IMR-90 (cell line): ENCODE measurements at regions not wholly inside any gene's neighbourhood (a gene's known extent, or its start where the extent isn't known, plus 50 kb on each side); places are given as distances from the start of the nearest gene placed in this dataset.

Source experiments
- ATAC-seq: fragments of 200-7000 bp; cut with Tn5 transposase; 2 replicates; pipeline ENCODE4 v1.9.1; 2020; ENCODE audit warnings: low read depth, mild to moderate bottlenecking, moderate library complexity
- BruUV-seq: library from RNA; stranded (reverse); fragments of 400-500 nt; replicated peaks from 2 replicates; lab custom pipeline; 2021; lab: Mats Ljungman, UMichigan
- CTCF ChIA-PET: fragments of 300-600 bp; formaldehyde crosslinking; extraction: SDS; loops from one replicate; lab custom pipeline; 2021; ENCODE audit warnings: antibody characterized with exemption; lab: Yijun Ruan, JAX
- POLR2A ChIA-PET: fragments of 300-600 bp; sonication (Branson Sonifier 250); formaldehyde crosslinking; loops from one replicate; lab custom pipeline; 2022; ENCODE audit warnings: antibody characterized with exemption; ENCODE audit not compliant: unreplicated experiment; lab: Charles Lee
- DNase-seq: peaks from one replicate; pipeline ENCODE4 v3.0.0; 2013
- H2AFZ ChIP-seq: replicated peaks from 2 replicates; pipeline ENCODE3; 2013; ENCODE audit warnings: low read length, mild to moderate bottlenecking; ENCODE audit not compliant: poor library complexity
- H2AK5ac ChIP-seq: 2 replicates; pipeline ENCODE4 v1.6.1; 2013; ENCODE audit warnings: low read depth, low read length, inconsistent platforms
- H2AK9ac ChIP-seq: replicated peaks from 2 replicates; pipeline ENCODE3; 2013; ENCODE audit warnings: mild to moderate bottlenecking, low read depth, low read length, moderate library complexity; ENCODE audit not compliant: poor library complexity
- H2BK120ac ChIP-seq: 2 replicates; pipeline ENCODE4 v1.6.1; 2013; ENCODE audit warnings: low read depth, low read length, inconsistent platforms
- H2BK15ac ChIP-seq: 3 replicates; pipeline ENCODE4 v1.6.1; 2013; ENCODE audit warnings: low read depth, low read length, inconsistent platforms
- H2BK20ac ChIP-seq: 2 replicates; pipeline ENCODE4 v1.6.1; 2013; ENCODE audit warnings: low read depth, mild to moderate bottlenecking, inconsistent platforms, low read length, moderate library complexity
- H2BK5ac ChIP-seq: 2 replicates; pipeline ENCODE4 v1.6.1; 2013; ENCODE audit warnings: mild to moderate bottlenecking, low read depth, low read length, inconsistent platforms; ENCODE audit not compliant: poor library complexity, severe bottlenecking
- H3K14ac ChIP-seq: replicated peaks from 2 replicates; pipeline ENCODE4 v1.6.1; 2013; ENCODE audit warnings: low read depth, low read length, inconsistent platforms
- H3K18ac ChIP-seq: 2 replicates; pipeline ENCODE4 v1.6.1; 2013; ENCODE audit warnings: low read depth, low read length, control low read depth
- H3K23ac ChIP-seq: 2 replicates; pipeline ENCODE4 v1.6.1; 2013; ENCODE audit warnings: low read depth, low read length, inconsistent platforms
- H3K27ac ChIP-seq: 2 replicates; pipeline ENCODE4 v1.5.1; 2013; ENCODE audit warnings: mild to moderate bottlenecking, control low read depth, low read length; ENCODE audit not compliant: insufficient read depth
- H3K27me3 ChIP-seq: 2 replicates; pipeline ENCODE4 v1.6.1; 2013; ENCODE audit warnings: low read length; ENCODE audit not compliant: control insufficient read depth, insufficient read depth
- H3K36me3 ChIP-seq: 2 replicates; pipeline ENCODE4 v1.6.1; 2013; ENCODE audit warnings: low read length, mixed read lengths; ENCODE audit not compliant: control insufficient read depth, insufficient read depth
- H3K4ac ChIP-seq: 2 replicates; pipeline ENCODE4 v1.6.1; 2013; ENCODE audit warnings: low read depth, low read length, inconsistent platforms
- H3K4me1 ChIP-seq: 2 replicates; pipeline ENCODE4 v1.6.1; 2013; ENCODE audit warnings: low read length, mixed read lengths; ENCODE audit not compliant: control insufficient read depth, insufficient read depth
- H3K4me2 ChIP-seq: 2 replicates; pipeline ENCODE4 v1.6.1; 2013; ENCODE audit warnings: low read depth, mild to moderate bottlenecking, control low read depth, low read length, moderate library complexity
- H3K4me3 ChIP-seq: 2 replicates; pipeline ENCODE4 v1.5.1; 2013; ENCODE audit warnings: low read depth, mild to moderate bottlenecking, control low read depth, low read length, moderate library complexity; ENCODE audit not compliant: insufficient read depth
- H3K56ac ChIP-seq: 2 replicates; pipeline ENCODE4 v1.6.1; 2013; ENCODE audit warnings: low read length, inconsistent platforms; ENCODE audit not compliant: insufficient read depth; ENCODE audit errors: extremely low read depth
- H3K79me1 ChIP-seq, 2 experiments: 2 replicates each; pipeline ENCODE4 v1.6.1; 2013; ENCODE audit warnings: low read length in 2 of 2, inconsistent platforms in 1 of 2, low read depth in 1 of 2
- H3K9ac ChIP-seq: 2 replicates; pipeline ENCODE4 v1.6.1; 2013; ENCODE audit warnings: low read depth, low read length, control low read depth
- H3K9me1 ChIP-seq: 2 replicates; pipeline ENCODE4 v1.6.1; 2013; ENCODE audit warnings: low read length, inconsistent platforms; ENCODE audit not compliant: insufficient read depth
- H3K9me3 ChIP-seq: 2 replicates; pipeline ENCODE4 v1.6.1; 2013; ENCODE audit warnings: low read length; ENCODE audit not compliant: control insufficient read depth, insufficient read depth
- H4K20me1 ChIP-seq: 2 replicates; pipeline ENCODE4 v1.6.1; 2013; ENCODE audit warnings: low read length, inconsistent platforms; ENCODE audit not compliant: insufficient read depth
- H4K5ac ChIP-seq: 2 replicates; pipeline ENCODE4 v1.6.1; 2013; ENCODE audit warnings: mild to moderate bottlenecking, low read depth, low read length, control low read depth
- H4K8ac ChIP-seq, 2 experiments: 2 replicates each; pipeline ENCODE4 v1.6.1; 2013; ENCODE audit warnings: low read depth in 2 of 2, low read length in 2 of 2, control low read depth in 1 of 2, inconsistent platforms in 1 of 2
- H4K91ac ChIP-seq: 2 replicates; pipeline ENCODE4 v1.6.1; 2013; ENCODE audit warnings: low read depth, low read length, inconsistent platforms; ENCODE audit not compliant: insufficient read depth
- CEBPB ChIP-seq: IDR thresholded peaks from 2 replicates; pipeline ENCODE4 v1.6.1; 2012; ENCODE audit warnings: low read depth, low read length, improper control_type of control experiment
- WGBS, 2 experiments: methylation state at CpG; one replicate each; pipeline versions ENCODE4 v1.1.5 to v1.1.7; 2013; ENCODE audit warnings: missing lambda C conversion rate in 2 of 2; ENCODE audit not compliant: insufficient read length in 1 of 2; ENCODE audit errors: extremely low coverage in 2 of 2; 5-methylcytosine and 5-hydroxymethylcytosine counted together
- dilution Hi-C: fragments of 300-500 bp; cut with HindIII; formaldehyde crosslinking; loops from one replicate; pipeline ENCODE4 v1.14.3; 2018; ENCODE audit warnings: low sequenced_read_pairs; ENCODE audit not compliant: unreplicated experiment
- in situ Hi-C: fragments of 300-500 bp; cut with MboI; formaldehyde crosslinking; loops from 3 replicates; pipeline ENCODE4 v1.14.3; 2019; ENCODE audit warnings: low sequenced_read_pairs, inconsistent platforms, mixed read lengths
- intact Hi-C: fragments of 100-400 bp; cut with micrococcal nuclease; formaldehyde crosslinking; loops from 2 replicates; pipeline ENCODE4 v1.10.0; 2022

DNA sequence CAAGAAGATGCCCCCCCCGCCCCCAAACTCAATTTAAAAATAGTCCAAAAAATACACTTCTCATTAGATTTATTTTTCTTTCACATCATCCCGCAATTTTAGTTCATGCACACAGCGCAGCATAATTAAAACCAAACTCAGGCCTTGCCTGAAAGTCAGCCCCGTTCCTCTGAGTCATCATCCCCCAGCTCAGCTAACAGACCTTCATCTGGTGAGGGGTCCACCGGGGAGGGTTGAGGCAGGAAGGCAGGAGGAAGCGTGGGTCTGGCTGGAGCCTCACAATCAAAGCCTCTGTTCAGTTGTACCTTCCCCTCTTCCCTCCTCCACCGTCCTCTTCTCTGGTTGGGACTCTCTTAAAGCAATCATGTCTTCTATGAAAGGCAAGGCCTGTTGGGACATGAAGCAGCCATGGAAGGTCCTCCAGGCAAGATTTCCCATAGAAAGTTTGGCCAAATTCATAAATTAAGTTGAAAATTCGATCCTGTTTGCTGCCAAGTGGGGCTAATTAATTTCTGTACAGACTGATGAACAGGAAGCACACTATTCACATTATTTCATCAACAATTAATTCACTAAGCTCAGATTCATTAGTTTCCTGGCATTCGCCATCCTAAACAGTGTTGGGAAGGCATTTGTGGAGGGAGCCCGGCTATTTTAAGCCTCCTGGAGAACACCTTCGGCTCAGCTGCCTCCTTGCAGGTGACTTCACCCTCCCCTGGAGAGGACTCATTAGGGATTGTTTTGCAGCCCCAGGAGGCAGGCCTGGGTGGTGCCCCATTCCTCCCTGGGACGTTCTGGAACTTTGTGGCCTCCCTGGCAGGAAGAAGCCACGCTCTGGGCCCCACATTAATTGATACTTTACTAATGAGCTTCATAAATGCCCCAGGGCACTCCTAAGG is 72.3 kb upstream of the BNC1 start:
- Histone ChIP-seq H4K8ac (no peak overlapping the region), H2BK5ac (no peak overlapping the region), H3K9ac (no peak overlapping the region), H3K27me3 (peaks cover 4% of the 10 kb centered on the region; the same call in 1 of the 2 replicates), H4K20me1 (no peaks in the 10 kb centered on the region), H2BK120ac (no peak overlapping the region), H3K4me2 (no peak overlapping the region), H3K4me1 (no peaks in the 10 kb centered on the region), H3K23ac (no peak overlapping the region), H3K9me1 (no peaks in the 10 kb centered on the region), H3K18ac (no peak overlapping the region), H3K9me3 (no peaks in the 10 kb centered on the region), H2BK15ac (no peak overlapping the region), H3K4me3 (no peak overlapping the region), H3K36me3 (no peaks in the 10 kb centered on the region), H3K56ac (no peak overlapping the region), H2AK9ac (peak overlapping the region; percentile 48), H3K27ac (no peak overlapping the region), H2AK5ac (no peak overlapping the region), H4K91ac (no peak overlapping the region), H3K4ac (no peak overlapping the region), H3K79me1 (no peaks in the 10 kb centered on the region), H3K14ac (no peak overlapping the region), H2BK20ac (no peak overlapping the region), H2AFZ (no peak overlapping the region), H4K5ac (no peak overlapping the region)
- no peak for ATAC-seq
- in situ Hi-C loops, result no loop called here
- DNase-seq, result no peak
- no peak for TF ChIP-seq CEBPB
- POLR2A ChIA-PET, result no interaction called here
- intact Hi-C loops, result no loop called here
- dilution Hi-C loops, result no loop called here
- WGBS, 2 experiments, result 53 to 100% methylated on average over 1 to 6 of the region's 13 CpGs
- BruUV-seq, result no TSS peak
- CTCF ChIA-PET, result no interaction called here
